Naive thymus-derived CD4-positive, alpha-beta T cell (primary cell): ENCODE measurements at regions not wholly inside any gene's neighbourhood (a gene's known extent, or its start where the extent isn't known, plus 50 kb on each side); places are given as distances from the start of the nearest gene placed in this dataset.

Source experiments
- ATAC-seq: fragments of 150-1000 bp; cut with Tn5 transposase; 2 replicates; pipeline ENCODE4 v1.10.0; 2021; ENCODE audit warnings: mild to moderate bottlenecking, moderate library complexity
- CTCF ChIA-PET: fragments of 350-600 bp; sonication (Branson Sonifier 250); formaldehyde crosslinking; loops from one replicate; lab custom pipeline; 2021; ENCODE audit warnings: antibody characterized with exemption; lab: Charles Lee
- POLR2A ChIA-PET: fragments of 350-600 bp; sonication (Branson Sonifier 250); formaldehyde crosslinking; loops from one replicate; lab custom pipeline; 2021; ENCODE audit warnings: antibody characterized with exemption, inconsistent platforms; lab: Charles Lee
- DNase-seq, 9 donors: peaks; one replicate each; pipeline versions ENCODE4 v3.0.0 to v3.0.0-alpha.2; 2020 to 2022; ENCODE audit warnings: mixed read lengths in 1 of 9
- H3K27ac ChIP-seq: one replicate; pipeline ENCODE4 v1.7.0; 2013; ENCODE audit warnings: mild to moderate bottlenecking, low read depth, low read length, moderate library complexity
- H3K27me3 ChIP-seq, 2 donors: one replicate each; pipeline ENCODE4 v1.7.0; 2013; ENCODE audit warnings: low read length in 2 of 2, mild to moderate bottlenecking in 2 of 2, moderate library complexity in 2 of 2; ENCODE audit not compliant: control insufficient read depth in 2 of 2, insufficient read depth in 2 of 2
- H3K36me3 ChIP-seq, 3 experiments: 1 replicate in 2 of 3; 2 replicates in 1 of 3; pipeline ENCODE4 v1.7.0; 2013; ENCODE audit warnings: low read length in 3 of 3, mild to moderate bottlenecking in 3 of 3, moderate library complexity in 1 of 3; ENCODE audit not compliant: insufficient read depth in 3 of 3, control insufficient read depth in 2 of 3
- H3K4me1 ChIP-seq, 2 donors: one replicate each; pipeline ENCODE4 v1.7.0; 2013; ENCODE audit warnings: low read length in 2 of 2, mild to moderate bottlenecking in 2 of 2, moderate library complexity in 1 of 2; ENCODE audit not compliant: control insufficient read depth in 2 of 2, insufficient read depth in 2 of 2
- H3K4me3 ChIP-seq: 2 replicates; pipeline ENCODE4 v1.7.0; 2013; ENCODE audit warnings: mild to moderate bottlenecking, low read length
- H3K9me3 ChIP-seq, 3 experiments: 1 replicate in 2 of 3; 2 replicates in 1 of 3; pipeline ENCODE4 v1.7.0; 2013; ENCODE audit warnings: low read length in 3 of 3; ENCODE audit not compliant: control insufficient read depth in 2 of 3
- H3K27ac Mint-ChIP-seq, 9 donors: one replicate each; pipeline ENCODE4 v1.8.0; 2020 to 2022; ENCODE audit warnings: mixed read lengths in 9 of 9, mild to moderate bottlenecking in 8 of 9, moderate library complexity in 5 of 9, inconsistent platforms in 2 of 9
- H3K27me3 Mint-ChIP-seq, 5 donors: one replicate each; pipeline ENCODE4 v1.8.0; 2021 to 2022; ENCODE audit warnings: mixed read lengths in 5 of 5, mild to moderate bottlenecking in 1 of 5
- H3K36me3 Mint-ChIP-seq, 5 donors: one replicate each; pipeline ENCODE4 v1.8.0; 2020 to 2022; ENCODE audit warnings: mixed read lengths in 5 of 5, mild to moderate bottlenecking in 3 of 5, inconsistent platforms in 1 of 5
- H3K4me1 Mint-ChIP-seq, 7 donors: one replicate each; pipeline ENCODE4 v1.8.0; 2020 to 2022; ENCODE audit warnings: mixed read lengths in 7 of 7, mild to moderate bottlenecking in 3 of 7, inconsistent platforms in 1 of 7
- H3K4me3 Mint-ChIP-seq, 10 donors: one replicate each; pipeline ENCODE4 v1.8.0; 2020 to 2022; ENCODE audit warnings: mild to moderate bottlenecking in 10 of 10, mixed read lengths in 10 of 10, moderate library complexity in 6 of 10, inconsistent platforms in 2 of 10
- H3K9me3 Mint-ChIP-seq, 11 donors: one replicate each; pipeline ENCODE4 v1.8.0; 2020 to 2022; ENCODE audit warnings: mixed read lengths in 11 of 11, mild to moderate bottlenecking in 4 of 11, inconsistent platforms in 1 of 11, moderate library complexity in 1 of 11
- intact Hi-C, 2 donors: fragments of 100-400 bp; cut with micrococcal nuclease; formaldehyde crosslinking; loops; one replicate each; pipeline ENCODE4 v1.15.1; 2023

GRCh38 chr12:22916815-22917214, 291.8 kb downstream of the ETNK1 start:
- ChIA-PET POLR2A (no interaction called here), CTCF (no interaction called here)
- Mint-ChIP-seq H3K4me3 (no peak overlapping the region), H3K27me3 (no peaks in the 10 kb centered on the region), H3K9me3 (peaks cover 0 to 10% (median 0%) of the 10 kb centered on the region in 11 donors), H3K36me3 (no peaks in the 10 kb centered on the region), H3K4me1 (no peaks in the 10 kb centered on the region), H3K27ac (no peak overlapping the region)
- no peak for ATAC-seq
- Histone ChIP-seq H3K9me3 (no peaks in the 10 kb centered on the region), H3K4me1 (no peaks in the 10 kb centered on the region), H3K36me3 (no peaks in the 10 kb centered on the region), H3K27me3 (no peaks in the 10 kb centered on the region), H3K4me3 (no peak overlapping the region), H3K27ac (no peak overlapping the region)
- DNase-seq, result no peak
- intact Hi-C loops, result no loop called here

- Histone ChIP-seq H3K4me3 (no peak overlapping the region), H3K27ac (no peak overlapping the region), H3K27me3 (no peaks in the 10 kb centered on the region), H3K36me3 (no peaks in the 10 kb centered on the region), H3K9me3 (no peaks in the 10 kb centered on the region), H3K4me1 (no peaks in the 10 kb centered on the region)
- Mint-ChIP-seq H3K36me3 (no peaks in the 10 kb centered on the region), H3K27me3 (no peaks in the 10 kb centered on the region), H3K4me1 (no peaks in the 10 kb centered on the region), H3K27ac (no peak overlapping the region), H3K4me3 (no peak overlapping the region), H3K9me3 (peaks cover 0 to 10% (median 0%) of the 10 kb centered on the region in 11 donors)
- intact Hi-C loops, result no loop called here
- CTCF ChIA-PET, result no interaction called here
- POLR2A ChIA-PET, result no interaction called here
- ATAC-seq (no peak), DNase-seq (no peak)
Measured at GRCh38 chr12:22919883-22920282, 294.9 kb downstream of the ETNK1 start.

GRCh38 chr12:22923768-22924167, 298.8 kb downstream of the ETNK1 start:
- intact Hi-C loops, result no loop called here
- H3K4me3 Mint-ChIP-seq, result no peak overlapping the region
- no peak for DNase-seq
- ATAC-seq, result no peak
- H3K9me3 ChIP-seq, result no peaks in the 10 kb centered on the region
- no peaks in the 10 kb centered on the region for H3K27me3 ChIP-seq
- H3K4me1 ChIP-seq, result no peaks in the 10 kb centered on the region
- no peaks in the 10 kb centered on the region for H3K4me1 Mint-ChIP-seq
- no peaks in the 10 kb centered on the region for H3K36me3 ChIP-seq
- POLR2A ChIA-PET, result no interaction called here
- H3K36me3 Mint-ChIP-seq, result no peaks in the 10 kb centered on the region
- H3K4me3 ChIP-seq, result no peak overlapping the region
- peaks cover 0 to 6% (median 0%) of the 10 kb centered on the region in 11 donors for H3K9me3 Mint-ChIP-seq
- CTCF ChIA-PET, result no interaction called here
- H3K27ac ChIP-seq, result no peak overlapping the region
- H3K27ac Mint-ChIP-seq, result no peak overlapping the region
- no peaks in the 10 kb centered on the region for H3K27me3 Mint-ChIP-seq

- peaks cover 0 to 6% (median 2%) of the 10 kb centered on the region in 11 donors for H3K9me3 Mint-ChIP-seq
- Histone ChIP-seq H3K36me3 (no peaks in the 10 kb centered on the region), H3K4me3 (no peak overlapping the region), H3K27ac (no peak overlapping the region), H3K9me3 (no peaks in the 10 kb centered on the region), H3K4me1 (no peaks in the 10 kb centered on the region), H3K27me3 (no peaks in the 10 kb centered on the region)
- no peaks in the 10 kb centered on the region for H3K36me3 Mint-ChIP-seq
- DNase-seq (no peak), ATAC-seq (no peak)
- POLR2A ChIA-PET, result no interaction called here
- no peak overlapping the region for H3K4me3 Mint-ChIP-seq
- intact Hi-C loops, result no loop called here
- H3K27me3 Mint-ChIP-seq, result no peaks in the 10 kb centered on the region
- H3K27ac Mint-ChIP-seq, result no peak overlapping the region
- CTCF ChIA-PET, result no interaction called here
- no peaks in the 10 kb centered on the region for H3K4me1 Mint-ChIP-seq
Measured at GRCh38 chr12:22924391-22924790, 299.4 kb downstream of the ETNK1 start.

- Histone ChIP-seq H3K27me3 (no peaks in the 10 kb centered on the region), H3K36me3 (no peaks in the 10 kb centered on the region), H3K9me3 (no peaks in the 10 kb centered on the region), H3K27ac (no peak overlapping the region), H3K4me3 (no peak overlapping the region), H3K4me1 (no peaks in the 10 kb centered on the region)
- DNase-seq (no peak), ATAC-seq (no peak)
- H3K9me3 Mint-ChIP-seq, result peaks cover 0 to 6% (median 2%) of the 10 kb centered on the region in 11 donors
- ChIA-PET POLR2A (no interaction called here), CTCF (no interaction called here)
- H3K27ac Mint-ChIP-seq, result no peak overlapping the region
- no peaks in the 10 kb centered on the region for H3K36me3 Mint-ChIP-seq
- no peak overlapping the region for H3K4me3 Mint-ChIP-seq
- peaks cover 0 to 2% (median 0%) of the 10 kb centered on the region in 5 donors for H3K27me3 Mint-ChIP-seq
- H3K4me1 Mint-ChIP-seq, result no peaks in the 10 kb centered on the region
- intact Hi-C loops, result no loop called here
Measured at GRCh38 chr12:22925623-22926022, 300.7 kb downstream of the ETNK1 start.

- H3K27ac Mint-ChIP-seq, result no peak overlapping the region
- no peaks in the 10 kb centered on the region for H3K36me3 Mint-ChIP-seq
- H3K4me1 ChIP-seq, result no peaks in the 10 kb centered on the region
- no peaks in the 10 kb centered on the region for H3K9me3 ChIP-seq
- ChIA-PET POLR2A (no interaction called here), CTCF (no interaction called here)
- intact Hi-C loops, result no loop called here
- no peak for ATAC-seq
- H3K36me3 ChIP-seq, result no peaks in the 10 kb centered on the region
- peaks cover 0 to 6% (median 0%) of the 10 kb centered on the region in 5 donors for H3K27me3 Mint-ChIP-seq
- H3K4me1 Mint-ChIP-seq, result no peaks in the 10 kb centered on the region
- H3K27me3 ChIP-seq, result no peaks in the 10 kb centered on the region
- H3K4me3 Mint-ChIP-seq, result no peak overlapping the region
- no peak overlapping the region for H3K27ac ChIP-seq
- H3K9me3 Mint-ChIP-seq, result peaks cover 0 to 7% (median under 1%) of the 10 kb centered on the region in 11 donors
- no peak overlapping the region for H3K4me3 ChIP-seq
- no peak for DNase-seq
Measured at GRCh38 chr12:22932431-22932830, 307.5 kb downstream of the ETNK1 start.

- H3K4me3 Mint-ChIP-seq, result no peak overlapping the region
- no peaks in the 10 kb centered on the region for H3K36me3 Mint-ChIP-seq
- Histone ChIP-seq H3K9me3 (no peaks in the 10 kb centered on the region), H3K4me3 (no peak overlapping the region), H3K27ac (no peak overlapping the region), H3K36me3 (no peaks in the 10 kb centered on the region), H3K4me1 (no peaks in the 10 kb centered on the region), H3K27me3 (no peaks in the 10 kb centered on the region)
- DNase-seq, result no peak
- CTCF ChIA-PET, result no interaction called here
- no peak for ATAC-seq
- intact Hi-C loops, result no loop called here
- no peaks in the 10 kb centered on the region for H3K4me1 Mint-ChIP-seq
- peaks cover 0 to 6% (median 0%) of the 10 kb centered on the region in 5 donors for H3K27me3 Mint-ChIP-seq
- H3K27ac Mint-ChIP-seq, result no peak overlapping the region
- POLR2A ChIA-PET, result no interaction called here
- H3K9me3 Mint-ChIP-seq, result peaks cover 0 to 15% (median 0%) of the 10 kb centered on the region in 11 donors
Measured at GRCh38 chr12:22935090-22935489, 310.1 kb downstream of the ETNK1 start.
